GM12878 (cell line): ENCODE measurements at regions not wholly inside any gene's neighbourhood (a gene's known extent, or its start where the extent isn't known, plus 50 kb on each side); places are given as distances from the start of the nearest gene placed in this dataset.

Source experiments
- ATAC-seq: fragments of 200-7000 bp; cut with Tn5 transposase; 3 replicates; pipeline ENCODE4 v1.9.1; 2020; ENCODE audit warnings: mild to moderate bottlenecking, moderate library complexity
- BruUV-seq: library from RNA; stranded (reverse); fragments of 400-500 nt; replicated peaks from 2 replicates; lab custom pipeline; 2021; lab: Mats Ljungman, UMichigan
- CTCF ChIA-PET: fragments of 300-600 bp; sonication (Branson Sonifier 250); formaldehyde crosslinking; extraction: SDS; loops from one replicate; lab custom pipeline; 2021; ENCODE audit warnings: inconsistent platforms; lab: Yijun Ruan, JAX
- POLR2A ChIA-PET: fragments of 350-600 bp; formaldehyde crosslinking; extraction: SDS; loops from one replicate; lab custom pipeline; 2021; ENCODE audit warnings: inconsistent platforms; lab: Charles Lee
- RAD21 ChIA-PET: fragments of 300-600 bp; sonication (Branson Sonifier 250); formaldehyde crosslinking; loops from one replicate; lab custom pipeline; 2023; ENCODE audit warnings: antibody characterized with exemption; ENCODE audit not compliant: unreplicated experiment; lab: Charles Lee
- SMC1A ChIA-PET: fragments of 300-600 bp; sonication (Branson Sonifier 250); formaldehyde crosslinking; loops from one replicate; lab custom pipeline; 2023; ENCODE audit not compliant: unreplicated experiment, uncharacterized antibody; lab: Charles Lee
- DNase-seq: peaks from one replicate; pipeline ENCODE4 v3.0.0-alpha.2; 2011; ENCODE audit warnings: low read depth, low spot score
- FAIRE-seq: peaks from 3 replicates; lab custom pipeline; 2011; peaks lifted over from hg19 to GRCh38; lab: Jason Lieb, UNC
- H2AFZ ChIP-seq: 2 replicates; pipeline ENCODE4 v1.6.0; 2011; ENCODE audit warnings: low read depth, low read length, control low read depth; ENCODE audit not compliant: control insufficient read depth
- H3K27ac ChIP-seq: 2 replicates; pipeline ENCODE4 v1.5.1; 2011; ENCODE audit warnings: control low read depth; ENCODE audit not compliant: control insufficient read depth, insufficient read depth
- H3K27me3 ChIP-seq, 2 experiments: replicated peaks in 1 of 2; 2 replicates each; pipeline versions ENCODE4 v1.6.0 to v1.6.1; 2011; ENCODE audit warnings: low read length in 1 of 2; ENCODE audit not compliant: control insufficient read depth in 2 of 2, insufficient read depth in 2 of 2
- H3K36me3 ChIP-seq, 2 experiments: 2 replicates each; pipeline ENCODE4 v1.5.1; 2011; ENCODE audit warnings: low read length in 1 of 2; ENCODE audit not compliant: control insufficient read depth in 2 of 2, insufficient read depth in 2 of 2
- H3K4me1 ChIP-seq: 2 replicates; pipeline ENCODE4 v1.6.1; 2011; ENCODE audit warnings: mild to moderate bottlenecking, low read length, moderate library complexity, mixed read lengths; ENCODE audit not compliant: control insufficient read depth, insufficient read depth
- H3K4me2 ChIP-seq: 2 replicates; pipeline ENCODE4 v1.6.0; 2011; ENCODE audit warnings: control low read depth; ENCODE audit not compliant: control insufficient read depth, insufficient read depth
- H3K4me3 ChIP-seq: fragments of 200-600 bp; sonication (generic); 2 replicates; pipeline ENCODE4 v1.5.1; 2016
- H3K79me2 ChIP-seq: 2 replicates; pipeline ENCODE4 v1.6.0; 2011; ENCODE audit warnings: low read length; ENCODE audit not compliant: control insufficient read depth, insufficient read depth
- H3K9ac ChIP-seq: 2 replicates; pipeline ENCODE4 v1.8.0; 2011; ENCODE audit warnings: low read length, control low read depth, mixed read lengths; ENCODE audit not compliant: control insufficient read depth, insufficient read depth
- H3K9me3 ChIP-seq: replicated peaks from 3 replicates; pipeline ENCODE4 v1.5.1; 2011; ENCODE audit warnings: mild to moderate bottlenecking, low read length; ENCODE audit not compliant: control insufficient read depth, insufficient read depth
- H4K20me1 ChIP-seq: 2 replicates; pipeline ENCODE4 v1.6.0; 2011; ENCODE audit not compliant: control insufficient read depth, insufficient read depth
- KAT2A ChIP-seq: conservative IDR thresholded peaks from 2 replicates; pipeline ENCODE4 v1.6.1; 2011; ENCODE audit warnings: low read depth, low read length; ENCODE audit not compliant: control insufficient read depth
- LARP7 ChIP-seq: fragments of 450-650 bp; IDR thresholded peaks from 2 replicates; pipeline ENCODE4 v1.6.1; 2017; ENCODE audit warnings: mild to moderate bottlenecking
- NFYA ChIP-seq: IDR thresholded peaks from 2 replicates; pipeline ENCODE4 v1.6.1; 2011; ENCODE audit warnings: low read depth, mild to moderate bottlenecking, low read length, improper control_type of control experiment, borderline replicate concordance
- SUPT20H ChIP-seq: IDR thresholded peaks from 2 replicates; pipeline ENCODE4 v1.6.1; 2011; ENCODE audit warnings: low read depth, mild to moderate bottlenecking, low read length, moderate library complexity, borderline replicate concordance; ENCODE audit not compliant: control insufficient read depth
- WGBS: methylation state at CpG from one replicate; pipeline ENCODE4 v1.1.6; 2016; ENCODE audit warnings: low lambda C conversion rate; ENCODE audit not compliant: insufficient replicate concordance, insufficient coverage; ENCODE audit errors: missing lambda C conversion rate; 5-methylcytosine and 5-hydroxymethylcytosine counted together
- in situ Hi-C: fragments of 300-500 bp; cut with MboI; formaldehyde crosslinking; loops from 9 replicates; pipeline ENCODE4 v1.14.3; 2018; ENCODE audit warnings: mixed read lengths
- intact Hi-C: fragments of 100-400 bp; cut with micrococcal nuclease; formaldehyde crosslinking; loops from one replicate; pipeline ENCODE4 v1.14.2; 2022; ENCODE audit not compliant: unreplicated experiment
- TF ChIP-seq, protein P1 (sequence below): IDR thresholded peaks from 2 replicates; pipeline ENCODE4 v1.6.1; 2012; ENCODE audit warnings: low read length, inconsistent platforms
- TF ChIP-seq, protein P2 (sequence below): fragments of 450-650 bp; IDR thresholded peaks from 2 replicates; pipeline ENCODE4 v1.6.1; 2016; ENCODE audit warnings: mild to moderate bottlenecking
- TF ChIP-seq, protein P3 (sequence below): IDR thresholded peaks from 2 replicates; pipeline ENCODE4 v1.6.1; 2012; ENCODE audit warnings: low read depth, low read length, improper control_type of control experiment

DNA sequence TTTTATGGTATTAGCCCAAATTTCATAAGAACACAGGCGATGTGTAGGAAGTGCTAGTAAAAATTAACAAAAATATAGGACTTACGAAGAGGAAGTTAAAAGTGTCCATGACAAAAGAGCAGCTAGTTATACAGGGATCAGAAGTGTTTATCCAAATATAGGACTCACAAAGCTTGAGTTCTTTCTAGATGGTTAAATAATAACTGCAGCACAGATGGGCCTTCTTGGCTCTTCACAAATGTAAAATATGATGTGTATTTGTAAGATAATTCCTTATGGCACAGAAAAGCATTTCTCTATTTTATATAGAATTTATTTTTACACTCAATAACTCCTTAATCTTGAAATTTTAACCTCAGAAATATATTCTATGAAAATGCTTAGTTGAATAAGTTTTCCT lies 100.9 kb upstream of the SPHKAP start:
- no peaks in the 10 kb centered on the region for H3K4me1 ChIP-seq
- POLR2A ChIA-PET, result no interaction called here
- H3K27me3 ChIP-seq, result no peaks in the 10 kb centered on the region
- no peak overlapping the region for H3K27ac ChIP-seq
- H3K36me3 ChIP-seq, result no peaks in the 10 kb centered on the region
- SMC1A ChIA-PET, result no interaction called here
- ATAC-seq (no peak), DNase-seq (no peak), FAIRE-seq (no peak)
- no peak overlapping the region for H3K4me2 ChIP-seq
- no peaks in the 10 kb centered on the region for H4K20me1 ChIP-seq
- no peak overlapping the region for H3K9ac ChIP-seq
- RAD21 ChIA-PET, result no interaction called here
- in situ Hi-C loops, result no loop called here
- H2AFZ ChIP-seq, result no peak overlapping the region
- H3K79me2 ChIP-seq, result no peaks in the 10 kb centered on the region
- no peaks in the 10 kb centered on the region for H3K9me3 ChIP-seq
- TF ChIP-seq LARP7 (no peak), KAT2A (no peak), NFYA (no peak), SUPT20H (no peak)
- TF ChIP-seq, protein P1, sequence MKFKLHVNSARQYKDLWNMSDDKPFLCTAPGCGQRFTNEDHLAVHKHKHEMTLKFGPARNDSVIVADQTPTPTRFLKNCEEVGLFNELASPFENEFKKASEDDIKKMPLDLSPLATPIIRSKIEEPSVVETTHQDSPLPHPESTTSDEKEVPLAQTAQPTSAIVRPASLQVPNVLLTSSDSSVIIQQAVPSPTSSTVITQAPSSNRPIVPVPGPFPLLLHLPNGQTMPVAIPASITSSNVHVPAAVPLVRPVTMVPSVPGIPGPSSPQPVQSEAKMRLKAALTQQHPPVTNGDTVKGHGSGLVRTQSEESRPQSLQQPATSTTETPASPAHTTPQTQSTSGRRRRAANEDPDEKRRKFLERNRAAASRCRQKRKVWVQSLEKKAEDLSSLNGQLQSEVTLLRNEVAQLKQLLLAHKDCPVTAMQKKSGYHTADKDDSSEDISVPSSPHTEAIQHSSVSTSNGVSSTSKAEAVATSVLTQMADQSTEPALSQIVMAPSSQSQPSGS, result no peak
- TF ChIP-seq, protein P2, sequence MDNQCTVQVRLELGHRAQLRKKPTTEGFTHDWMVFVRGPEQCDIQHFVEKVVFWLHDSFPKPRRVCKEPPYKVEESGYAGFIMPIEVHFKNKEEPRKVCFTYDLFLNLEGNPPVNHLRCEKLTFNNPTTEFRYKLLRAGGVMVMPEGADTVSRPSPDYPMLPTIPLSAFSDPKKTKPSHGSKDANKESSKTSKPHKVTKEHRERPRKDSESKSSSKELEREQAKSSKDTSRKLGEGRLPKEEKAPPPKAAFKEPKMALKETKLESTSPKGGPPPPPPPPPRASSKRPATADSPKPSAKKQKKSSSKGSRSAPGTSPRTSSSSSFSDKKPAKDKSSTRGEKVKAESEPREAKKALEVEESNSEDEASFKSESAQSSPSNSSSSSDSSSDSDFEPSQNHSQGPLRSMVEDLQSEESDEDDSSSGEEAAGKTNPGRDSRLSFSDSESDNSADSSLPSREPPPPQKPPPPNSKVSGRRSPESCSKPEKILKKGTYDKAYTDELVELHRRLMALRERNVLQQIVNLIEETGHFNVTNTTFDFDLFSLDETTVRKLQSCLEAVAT, result no peak
- TF ChIP-seq, protein P3, sequence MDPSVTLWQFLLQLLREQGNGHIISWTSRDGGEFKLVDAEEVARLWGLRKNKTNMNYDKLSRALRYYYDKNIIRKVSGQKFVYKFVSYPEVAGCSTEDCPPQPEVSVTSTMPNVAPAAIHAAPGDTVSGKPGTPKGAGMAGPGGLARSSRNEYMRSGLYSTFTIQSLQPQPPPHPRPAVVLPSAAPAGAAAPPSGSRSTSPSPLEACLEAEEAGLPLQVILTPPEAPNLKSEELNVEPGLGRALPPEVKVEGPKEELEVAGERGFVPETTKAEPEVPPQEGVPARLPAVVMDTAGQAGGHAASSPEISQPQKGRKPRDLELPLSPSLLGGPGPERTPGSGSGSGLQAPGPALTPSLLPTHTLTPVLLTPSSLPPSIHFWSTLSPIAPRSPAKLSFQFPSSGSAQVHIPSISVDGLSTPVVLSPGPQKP, result no peak
- BruUV-seq, result no TSS peak
- H3K4me3 ChIP-seq, result no peak overlapping the region
- CTCF ChIA-PET, result no interaction called here
- WGBS, result 21% methylated on average over 2 of the region's 2 CpGs
- intact Hi-C loops, result no loop called here
